A673 (cell line): ENCODE measurements at regions not wholly inside any gene's neighbourhood (a gene's known extent, or its start where the extent isn't known, plus 50 kb on each side); places are given as distances from the start of the nearest gene placed in this dataset.

Experiments used
- BruUV-seq: library from RNA; stranded (reverse); fragments of 400-500 nt; replicated peaks from 2 replicates; lab custom pipeline; 2021; lab: Mats Ljungman, UMichigan
- CTCF ChIA-PET: fragments of 300-600 bp; sonication (Branson Sonifier 250); formaldehyde crosslinking; loops from one replicate; lab custom pipeline; 2022; ENCODE audit warnings: antibody characterized with exemption; lab: Charles Lee
- POLR2A ChIA-PET: fragments of 300-600 bp; sonication (Branson Sonifier 250); formaldehyde crosslinking; loops from one replicate; lab custom pipeline; 2022; ENCODE audit warnings: antibody characterized with exemption; ENCODE audit not compliant: low non-redundant PET; lab: Charles Lee
- DNase-seq: peaks from one replicate; pipeline ENCODE4 v3.0.0-alpha.2; 2015; ENCODE audit warnings: low spot score
- H3K27ac ChIP-seq: fragments of 200-600 bp; sonication (generic); 2 replicates; pipeline ENCODE4 v1.5.1; 2016; ENCODE audit warnings: mixed run types, low read depth, mild to moderate bottlenecking, mixed read lengths, antibody characterized with exemption, low read length; ENCODE audit not compliant: poor library complexity, severe bottlenecking
- H3K27me3 ChIP-seq: fragments of 200-600 bp; sonication (generic); replicated peaks from 2 replicates; pipeline ENCODE4 v1.6.1; 2017; ENCODE audit warnings: mixed run types, low read depth, mild to moderate bottlenecking, mixed read lengths, antibody characterized with exemption, low read length; ENCODE audit not compliant: insufficient read depth, poor library complexity
- H3K36me3 ChIP-seq: fragments of 200-600 bp; sonication (generic); 2 replicates; pipeline ENCODE4 v1.6.1; 2016; ENCODE audit warnings: mixed run types, mild to moderate bottlenecking, mixed read lengths, antibody characterized with exemption, low read length; ENCODE audit not compliant: insufficient read depth, poor library complexity, severe bottlenecking
- H3K4me1 ChIP-seq: fragments of 200-600 bp; sonication (generic); 2 replicates; pipeline ENCODE4 v1.6.1; 2017; ENCODE audit warnings: mixed run types, mild to moderate bottlenecking, mixed read lengths, antibody characterized with exemption, low read length; ENCODE audit not compliant: insufficient read depth, poor library complexity, severe bottlenecking
- H3K4me3 ChIP-seq: fragments of 200-600 bp; sonication (generic); 2 replicates; pipeline ENCODE4 v1.5.1; 2016; ENCODE audit warnings: low read depth, mixed run types, mild to moderate bottlenecking, mixed read lengths, low read length; ENCODE audit not compliant: poor library complexity, severe bottlenecking
- H3K9me3 ChIP-seq: fragments of 200-600 bp; sonication (generic); 2 replicates; pipeline ENCODE4 v1.6.1; 2016; ENCODE audit warnings: mixed run types, low read depth, mild to moderate bottlenecking, mixed read lengths, antibody characterized with exemption, low read length; ENCODE audit not compliant: poor library complexity, severe bottlenecking
- EZH2 ChIP-seq: fragments of 200-600 bp; sonication (generic); IDR thresholded peaks from 2 replicates; pipeline ENCODE4 v1.6.1; 2017; ENCODE audit warnings: borderline replicate concordance, low read depth, mild to moderate bottlenecking, mixed read lengths, antibody characterized with exemption, low read length; ENCODE audit not compliant: poor library complexity, severe bottlenecking
- intact Hi-C: fragments of 100-400 bp; cut with micrococcal nuclease; formaldehyde crosslinking; loops from one replicate; pipeline ENCODE4 v1.10.0; 2022; ENCODE audit not compliant: unreplicated experiment
- TF ChIP-seq, protein P1 (sequence below): fragments of 300-800, 200-600 bp; sonication (generic); conservative IDR thresholded peaks from 2 replicates; pipeline ENCODE4 v1.5.1; 2017; ENCODE audit warnings: low read depth, mild to moderate bottlenecking, antibody characterized with exemption, low read length, moderate library complexity, mixed read lengths

DNA sequence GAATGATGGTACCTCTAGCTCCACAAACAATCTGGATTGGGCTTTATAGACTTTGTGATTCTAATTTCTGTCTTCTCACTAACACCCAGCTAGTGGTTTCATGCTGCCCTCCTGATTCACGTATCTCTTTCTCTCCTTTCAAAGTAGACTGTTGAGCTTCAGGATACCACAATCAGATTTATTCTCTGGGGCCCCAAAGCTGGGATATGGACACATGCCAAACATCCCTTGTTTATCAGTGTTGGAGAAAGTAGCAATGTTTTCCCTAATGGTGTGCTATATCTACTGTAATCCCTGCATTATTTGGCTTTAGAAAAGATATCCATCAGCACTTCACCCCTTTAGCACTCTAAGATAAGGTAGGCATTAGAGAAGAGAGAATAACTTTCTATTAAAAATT is 361.0 kb downstream of the FGF10 start:
- intact Hi-C loops: no loop called here
- Histone ChIP-seq H3K4me3 (no peak overlapping the region), H3K9me3 (no peaks in the 10 kb centered on the region), H3K27ac (no peak overlapping the region), H3K36me3 (no peaks in the 10 kb centered on the region), H3K4me1 (no peaks in the 10 kb centered on the region), H3K27me3 (no peaks in the 10 kb centered on the region)
- ChIA-PET CTCF (no interaction called here), POLR2A (no interaction called here)
- no peak for DNase-seq
- no TSS peak for BruUV-seq
- TF ChIP-seq, protein P1, sequence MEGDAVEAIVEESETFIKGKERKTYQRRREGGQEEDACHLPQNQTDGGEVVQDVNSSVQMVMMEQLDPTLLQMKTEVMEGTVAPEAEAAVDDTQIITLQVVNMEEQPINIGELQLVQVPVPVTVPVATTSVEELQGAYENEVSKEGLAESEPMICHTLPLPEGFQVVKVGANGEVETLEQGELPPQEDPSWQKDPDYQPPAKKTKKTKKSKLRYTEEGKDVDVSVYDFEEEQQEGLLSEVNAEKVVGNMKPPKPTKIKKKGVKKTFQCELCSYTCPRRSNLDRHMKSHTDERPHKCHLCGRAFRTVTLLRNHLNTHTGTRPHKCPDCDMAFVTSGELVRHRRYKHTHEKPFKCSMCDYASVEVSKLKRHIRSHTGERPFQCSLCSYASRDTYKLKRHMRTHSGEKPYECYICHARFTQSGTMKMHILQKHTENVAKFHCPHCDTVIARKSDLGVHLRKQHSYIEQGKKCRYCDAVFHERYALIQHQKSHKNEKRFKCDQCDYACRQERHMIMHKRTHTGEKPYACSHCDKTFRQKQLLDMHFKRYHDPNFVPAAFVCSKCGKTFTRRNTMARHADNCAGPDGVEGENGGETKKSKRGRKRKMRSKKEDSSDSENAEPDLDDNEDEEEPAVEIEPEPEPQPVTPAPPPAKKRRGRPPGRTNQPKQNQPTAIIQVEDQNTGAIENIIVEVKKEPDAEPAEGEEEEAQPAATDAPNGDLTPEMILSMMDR: no peak
- no peak for TF ChIP-seq EZH2

DNA sequence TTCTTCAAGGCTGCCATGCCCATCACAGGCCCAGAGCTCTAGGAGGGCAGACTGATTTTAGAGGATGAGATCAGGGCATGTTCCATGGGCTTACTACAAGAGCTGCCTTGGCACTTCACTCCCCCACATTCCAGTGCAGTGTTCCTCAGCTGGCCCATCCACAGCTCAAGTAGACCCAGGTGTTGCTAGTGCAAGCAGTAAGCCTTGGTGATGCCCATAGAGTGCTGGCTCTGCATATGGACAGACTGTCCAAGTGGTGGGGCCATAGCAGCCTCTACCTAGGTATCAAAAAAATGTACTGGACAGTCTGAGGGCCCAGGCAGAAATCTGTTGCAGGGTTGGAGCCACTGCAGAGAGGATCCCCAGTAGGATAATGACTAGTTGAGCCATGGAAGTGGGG is 366.6 kb downstream of the FGF10 start:
- H3K36me3 ChIP-seq: no peaks in the 10 kb centered on the region
- no peak overlapping the region for H3K4me3 ChIP-seq
- BruUV-seq: no TSS peak
- H3K4me1 ChIP-seq: no peaks in the 10 kb centered on the region
- intact Hi-C loops: no loop called here
- H3K27ac ChIP-seq: no peak overlapping the region
- TF ChIP-seq, protein P1: no peak
- no peak for TF ChIP-seq EZH2
- H3K9me3 ChIP-seq: no peaks in the 10 kb centered on the region
- no peak for DNase-seq
- CTCF ChIA-PET: no interaction called here
- no peaks in the 10 kb centered on the region for H3K27me3 ChIP-seq
- POLR2A ChIA-PET: no interaction called here

DNA sequence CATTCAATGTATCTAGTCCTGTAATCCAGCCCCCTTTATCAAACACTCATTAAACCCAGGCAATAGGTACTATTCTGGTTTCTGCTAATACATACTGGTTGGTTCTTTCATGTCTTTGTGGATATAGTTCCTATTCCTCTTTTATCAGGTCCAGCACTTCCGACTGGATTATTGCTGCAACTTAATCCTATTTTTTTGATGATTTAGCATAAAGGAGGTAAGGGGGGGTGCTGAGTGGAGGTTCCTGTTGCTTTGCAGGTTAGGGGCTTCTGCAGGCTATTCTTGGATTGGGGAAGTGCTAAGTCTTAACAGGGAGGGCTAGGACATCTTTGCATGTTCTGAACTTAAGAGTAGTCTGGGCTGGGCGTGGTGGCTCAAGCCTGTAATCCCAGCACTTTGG is 377.7 kb downstream of the FGF10 start:
- POLR2A ChIA-PET: no interaction called here
- Histone ChIP-seq H3K4me1 (no peaks in the 10 kb centered on the region), H3K9me3 (no peaks in the 10 kb centered on the region), H3K36me3 (no peaks in the 10 kb centered on the region), H3K27me3 (no peaks in the 10 kb centered on the region), H3K4me3 (no peak overlapping the region), H3K27ac (no peak overlapping the region)
- no peak for TF ChIP-seq EZH2
- no peak for DNase-seq
- BruUV-seq: no TSS peak
- CTCF ChIA-PET: no interaction called here
- intact Hi-C loops: no loop called here

DNA sequence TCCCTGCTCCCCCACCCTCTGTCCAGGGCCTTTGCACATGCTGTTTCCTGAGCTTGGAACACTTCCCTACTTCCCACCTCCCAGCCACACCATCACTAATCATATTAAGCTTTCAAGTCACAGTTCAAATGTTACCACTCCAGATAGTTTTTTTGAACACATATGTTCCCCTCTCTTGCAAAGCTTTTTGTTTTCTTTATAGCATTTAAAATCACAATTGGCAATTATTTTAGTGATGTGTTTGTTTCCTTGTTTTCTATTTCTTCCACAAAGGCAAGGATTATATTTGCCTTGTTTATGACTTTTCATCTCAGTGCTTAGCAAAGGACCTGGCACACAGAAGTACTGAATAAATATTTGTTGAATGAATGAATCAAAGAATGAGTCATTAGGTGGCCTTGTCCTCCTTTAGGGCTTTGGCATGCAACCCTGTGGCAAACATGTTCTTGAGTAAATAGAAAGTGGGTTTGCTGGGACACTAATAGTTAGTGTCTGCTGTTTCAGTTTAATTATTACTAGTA is 386.8 kb downstream of the FGF10 start:
- POLR2A ChIA-PET: no interaction called here
- TF ChIP-seq, protein P1: no peak
- TF ChIP-seq EZH2: no peak
- Histone ChIP-seq H3K9me3 (no peaks in the 10 kb centered on the region), H3K27me3 (no peaks in the 10 kb centered on the region), H3K27ac (no peak overlapping the region), H3K36me3 (no peaks in the 10 kb centered on the region), H3K4me1 (no peaks in the 10 kb centered on the region), H3K4me3 (no peak overlapping the region)
- CTCF ChIA-PET: no interaction called here
- no peak for DNase-seq
- intact Hi-C loops: no loop called here
- BruUV-seq: no TSS peak
